H1 (cell line): ENCODE measurements at regions not wholly inside any gene's neighbourhood (a gene's known extent, or its start where the extent isn't known, plus 50 kb on each side); places are given as distances from the start of the nearest gene placed in this dataset.

Experiments used
- BACH1 ChIP-seq: IDR thresholded peaks from 2 replicates; pipeline ENCODE4 v1.6.1; 2012; ENCODE audit warnings: low read length, improper control_type of control experiment
- CBX5 ChIP-seq: fragments of 300-800, 300-1000 bp; sonication (generic); IDR thresholded peaks from 2 replicates; pipeline ENCODE4 v1.7.1; 2016; ENCODE audit warnings: antibody characterized with exemption, low read length, low read depth
- EZH2 ChIP-seq: fragments of 200-600 bp; sonication (generic); IDR thresholded peaks from 2 replicates; pipeline ENCODE4 v1.7.1; 2012; ENCODE audit warnings: low read depth, mild to moderate bottlenecking, moderate library complexity, low read length, inconsistent platforms; ENCODE audit not compliant: severe bottlenecking
- KDM4A ChIP-seq: IDR thresholded peaks from one replicate; pipeline ENCODE4 v1.7.1; 2012; ENCODE audit warnings: low read depth, mild to moderate bottlenecking, moderate library complexity, low read length, inconsistent platforms; ENCODE audit not compliant: severe bottlenecking
- MAFK ChIP-seq: IDR thresholded peaks from 2 replicates; pipeline ENCODE4 v1.6.1; 2012; ENCODE audit warnings: low read depth, mild to moderate bottlenecking, improper control_type of control experiment, low read length
- POLR2A ChIP-seq, 2 experiments: IDR thresholded peaks; 1 replicate in 1 of 2; 2 replicates in 1 of 2; pipeline ENCODE4 v1.6.1; 2011; ENCODE audit warnings: low read depth in 2 of 2, low read length in 2 of 2, mild to moderate bottlenecking in 2 of 2; ENCODE audit errors: control extremely low read depth in 1 of 2
- TF ChIP-seq, protein P1 (sequence below): fragments of 300-600 bp; sonication (generic); IDR thresholded peaks from 2 replicates; pipeline ENCODE4 v1.7.1; 2012; ENCODE audit warnings: low read length, moderate library complexity, mild to moderate bottlenecking, inconsistent platforms; ENCODE audit not compliant: insufficient replicate concordance
- TF ChIP-seq, protein P2 (sequence below), 3 experiments: IDR thresholded peaks; 1 replicate in 2 of 3; 2 replicates in 1 of 3; pipeline versions ENCODE4 v1.5.1 to v1.6.1; 2011; ENCODE audit warnings: low read length in 3 of 3, mild to moderate bottlenecking in 3 of 3, inconsistent platforms in 2 of 3, low read depth in 1 of 3, moderate library complexity in 1 of 3; ENCODE audit not compliant: insufficient read depth in 1 of 3; ENCODE audit errors: control extremely low read depth in 1 of 3
- TF ChIP-seq, protein P3 (sequence below): IDR thresholded peaks from 2 replicates; pipeline ENCODE4 v1.6.1; 2012; ENCODE audit warnings: inconsistent platforms

DNA sequence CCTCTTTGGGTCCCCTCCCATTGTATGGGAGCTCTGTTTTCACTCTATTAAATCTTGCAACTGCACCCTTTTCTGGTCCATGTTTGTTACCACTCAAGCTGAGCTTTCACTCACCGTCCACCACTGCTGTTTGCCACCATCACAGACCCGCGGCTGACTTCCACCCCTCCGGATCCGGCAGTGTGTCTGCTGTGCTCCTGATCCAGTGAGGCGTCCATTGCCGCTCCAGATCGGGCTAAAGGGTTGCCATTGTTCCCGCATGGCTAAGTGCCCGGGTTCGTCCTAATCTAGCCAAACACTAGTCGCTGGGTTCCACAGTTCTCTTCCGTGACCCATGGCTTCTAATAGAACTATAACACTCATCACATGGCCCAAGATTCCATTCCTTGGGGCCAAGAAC is 157.2 kb downstream of the SEC16B start (continued):
- TF ChIP-seq, protein P1, sequence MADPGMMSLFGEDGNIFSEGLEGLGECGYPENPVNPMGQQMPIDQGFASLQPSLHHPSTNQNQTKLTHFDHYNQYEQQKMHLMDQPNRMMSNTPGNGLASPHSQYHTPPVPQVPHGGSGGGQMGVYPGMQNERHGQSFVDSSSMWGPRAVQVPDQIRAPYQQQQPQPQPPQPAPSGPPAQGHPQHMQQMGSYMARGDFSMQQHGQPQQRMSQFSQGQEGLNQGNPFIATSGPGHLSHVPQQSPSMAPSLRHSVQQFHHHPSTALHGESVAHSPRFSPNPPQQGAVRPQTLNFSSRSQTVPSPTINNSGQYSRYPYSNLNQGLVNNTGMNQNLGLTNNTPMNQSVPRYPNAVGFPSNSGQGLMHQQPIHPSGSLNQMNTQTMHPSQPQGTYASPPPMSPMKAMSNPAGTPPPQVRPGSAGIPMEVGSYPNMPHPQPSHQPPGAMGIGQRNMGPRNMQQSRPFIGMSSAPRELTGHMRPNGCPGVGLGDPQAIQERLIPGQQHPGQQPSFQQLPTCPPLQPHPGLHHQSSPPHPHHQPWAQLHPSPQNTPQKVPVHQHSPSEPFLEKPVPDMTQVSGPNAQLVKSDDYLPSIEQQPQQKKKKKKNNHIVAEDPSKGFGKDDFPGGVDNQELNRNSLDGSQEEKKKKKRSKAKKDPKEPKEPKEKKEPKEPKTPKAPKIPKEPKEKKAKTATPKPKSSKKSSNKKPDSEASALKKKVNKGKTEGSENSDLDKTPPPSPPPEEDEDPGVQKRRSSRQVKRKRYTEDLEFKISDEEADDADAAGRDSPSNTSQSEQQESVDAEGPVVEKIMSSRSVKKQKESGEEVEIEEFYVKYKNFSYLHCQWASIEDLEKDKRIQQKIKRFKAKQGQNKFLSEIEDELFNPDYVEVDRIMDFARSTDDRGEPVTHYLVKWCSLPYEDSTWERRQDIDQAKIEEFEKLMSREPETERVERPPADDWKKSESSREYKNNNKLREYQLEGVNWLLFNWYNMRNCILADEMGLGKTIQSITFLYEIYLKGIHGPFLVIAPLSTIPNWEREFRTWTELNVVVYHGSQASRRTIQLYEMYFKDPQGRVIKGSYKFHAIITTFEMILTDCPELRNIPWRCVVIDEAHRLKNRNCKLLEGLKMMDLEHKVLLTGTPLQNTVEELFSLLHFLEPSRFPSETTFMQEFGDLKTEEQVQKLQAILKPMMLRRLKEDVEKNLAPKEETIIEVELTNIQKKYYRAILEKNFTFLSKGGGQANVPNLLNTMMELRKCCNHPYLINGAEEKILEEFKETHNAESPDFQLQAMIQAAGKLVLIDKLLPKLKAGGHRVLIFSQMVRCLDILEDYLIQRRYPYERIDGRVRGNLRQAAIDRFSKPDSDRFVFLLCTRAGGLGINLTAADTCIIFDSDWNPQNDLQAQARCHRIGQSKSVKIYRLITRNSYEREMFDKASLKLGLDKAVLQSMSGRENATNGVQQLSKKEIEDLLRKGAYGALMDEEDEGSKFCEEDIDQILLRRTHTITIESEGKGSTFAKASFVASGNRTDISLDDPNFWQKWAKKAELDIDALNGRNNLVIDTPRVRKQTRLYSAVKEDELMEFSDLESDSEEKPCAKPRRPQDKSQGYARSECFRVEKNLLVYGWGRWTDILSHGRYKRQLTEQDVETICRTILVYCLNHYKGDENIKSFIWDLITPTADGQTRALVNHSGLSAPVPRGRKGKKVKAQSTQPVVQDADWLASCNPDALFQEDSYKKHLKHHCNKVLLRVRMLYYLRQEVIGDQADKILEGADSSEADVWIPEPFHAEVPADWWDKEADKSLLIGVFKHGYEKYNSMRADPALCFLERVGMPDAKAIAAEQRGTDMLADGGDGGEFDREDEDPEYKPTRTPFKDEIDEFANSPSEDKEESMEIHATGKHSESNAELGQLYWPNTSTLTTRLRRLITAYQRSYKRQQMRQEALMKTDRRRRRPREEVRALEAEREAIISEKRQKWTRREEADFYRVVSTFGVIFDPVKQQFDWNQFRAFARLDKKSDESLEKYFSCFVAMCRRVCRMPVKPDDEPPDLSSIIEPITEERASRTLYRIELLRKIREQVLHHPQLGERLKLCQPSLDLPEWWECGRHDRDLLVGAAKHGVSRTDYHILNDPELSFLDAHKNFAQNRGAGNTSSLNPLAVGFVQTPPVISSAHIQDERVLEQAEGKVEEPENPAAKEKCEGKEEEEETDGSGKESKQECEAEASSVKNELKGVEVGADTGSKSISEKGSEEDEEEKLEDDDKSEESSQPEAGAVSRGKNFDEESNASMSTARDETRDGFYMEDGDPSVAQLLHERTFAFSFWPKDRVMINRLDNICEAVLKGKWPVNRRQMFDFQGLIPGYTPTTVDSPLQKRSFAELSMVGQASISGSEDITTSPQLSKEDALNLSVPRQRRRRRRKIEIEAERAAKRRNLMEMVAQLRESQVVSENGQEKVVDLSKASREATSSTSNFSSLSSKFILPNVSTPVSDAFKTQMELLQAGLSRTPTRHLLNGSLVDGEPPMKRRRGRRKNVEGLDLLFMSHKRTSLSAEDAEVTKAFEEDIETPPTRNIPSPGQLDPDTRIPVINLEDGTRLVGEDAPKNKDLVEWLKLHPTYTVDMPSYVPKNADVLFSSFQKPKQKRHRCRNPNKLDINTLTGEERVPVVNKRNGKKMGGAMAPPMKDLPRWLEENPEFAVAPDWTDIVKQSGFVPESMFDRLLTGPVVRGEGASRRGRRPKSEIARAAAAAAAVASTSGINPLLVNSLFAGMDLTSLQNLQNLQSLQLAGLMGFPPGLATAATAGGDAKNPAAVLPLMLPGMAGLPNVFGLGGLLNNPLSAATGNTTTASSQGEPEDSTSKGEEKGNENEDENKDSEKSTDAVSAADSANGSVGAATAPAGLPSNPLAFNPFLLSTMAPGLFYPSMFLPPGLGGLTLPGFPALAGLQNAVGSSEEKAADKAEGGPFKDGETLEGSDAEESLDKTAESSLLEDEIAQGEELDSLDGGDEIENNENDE = no peak
- TF ChIP-seq, protein P2, sequence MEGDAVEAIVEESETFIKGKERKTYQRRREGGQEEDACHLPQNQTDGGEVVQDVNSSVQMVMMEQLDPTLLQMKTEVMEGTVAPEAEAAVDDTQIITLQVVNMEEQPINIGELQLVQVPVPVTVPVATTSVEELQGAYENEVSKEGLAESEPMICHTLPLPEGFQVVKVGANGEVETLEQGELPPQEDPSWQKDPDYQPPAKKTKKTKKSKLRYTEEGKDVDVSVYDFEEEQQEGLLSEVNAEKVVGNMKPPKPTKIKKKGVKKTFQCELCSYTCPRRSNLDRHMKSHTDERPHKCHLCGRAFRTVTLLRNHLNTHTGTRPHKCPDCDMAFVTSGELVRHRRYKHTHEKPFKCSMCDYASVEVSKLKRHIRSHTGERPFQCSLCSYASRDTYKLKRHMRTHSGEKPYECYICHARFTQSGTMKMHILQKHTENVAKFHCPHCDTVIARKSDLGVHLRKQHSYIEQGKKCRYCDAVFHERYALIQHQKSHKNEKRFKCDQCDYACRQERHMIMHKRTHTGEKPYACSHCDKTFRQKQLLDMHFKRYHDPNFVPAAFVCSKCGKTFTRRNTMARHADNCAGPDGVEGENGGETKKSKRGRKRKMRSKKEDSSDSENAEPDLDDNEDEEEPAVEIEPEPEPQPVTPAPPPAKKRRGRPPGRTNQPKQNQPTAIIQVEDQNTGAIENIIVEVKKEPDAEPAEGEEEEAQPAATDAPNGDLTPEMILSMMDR (IDR thresholded peaks at IDR 0.05; ENCODE audit: control extremely low read depth in 1 of 3, insufficient read depth in 1 of 3, low read depth in 1 of 3, low read length in 3 of 3) = no peak
- TF ChIP-seq BACH1 (no peak), KDM4A (no peak), MAFK (no peak), CBX5 (no peak), EZH2 (no peak), POLR2A (IDR thresholded peaks at IDR 0.05; ENCODE audit: control extremely low read depth in 1 of 2, low read depth in 2 of 2, low read length in 2 of 2) (no peak)
- TF ChIP-seq, protein P3, sequence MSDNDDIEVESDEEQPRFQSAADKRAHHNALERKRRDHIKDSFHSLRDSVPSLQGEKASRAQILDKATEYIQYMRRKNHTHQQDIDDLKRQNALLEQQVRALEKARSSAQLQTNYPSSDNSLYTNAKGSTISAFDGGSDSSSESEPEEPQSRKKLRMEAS = no peak
